Lower leg skin (tissue), 3 donors: ENCODE measurements at regions not wholly inside any gene's neighbourhood (a gene's known extent, or its start where the extent isn't known, plus 50 kb on each side); places are given as distances from the start of the nearest gene placed in this dataset.
"Not testable (repeated sequence)": the region's sequence is repeated elsewhere in the genome, so short reads cannot be mapped to it uniquely, and the experiment has no call there.

Source experiments
- POLR2A ChIP-seq, 2 donors: fragments of 450-650 bp; IDR thresholded peaks; one replicate each; pipeline ENCODE4 v1.6.1; 2016 to 2017; ENCODE audit warnings: antibody characterized with exemption in 2 of 2, mild to moderate bottlenecking in 1 of 2, moderate library complexity in 1 of 2
- TF ChIP-seq, protein P1 (sequence below), 3 donors: fragments of 450-650 bp; IDR thresholded peaks; one replicate each; pipeline ENCODE4 v1.5.1; 2016; ENCODE audit warnings: antibody characterized with exemption in 3 of 3, mild to moderate bottlenecking in 3 of 3, moderate library complexity in 2 of 3

DNA sequence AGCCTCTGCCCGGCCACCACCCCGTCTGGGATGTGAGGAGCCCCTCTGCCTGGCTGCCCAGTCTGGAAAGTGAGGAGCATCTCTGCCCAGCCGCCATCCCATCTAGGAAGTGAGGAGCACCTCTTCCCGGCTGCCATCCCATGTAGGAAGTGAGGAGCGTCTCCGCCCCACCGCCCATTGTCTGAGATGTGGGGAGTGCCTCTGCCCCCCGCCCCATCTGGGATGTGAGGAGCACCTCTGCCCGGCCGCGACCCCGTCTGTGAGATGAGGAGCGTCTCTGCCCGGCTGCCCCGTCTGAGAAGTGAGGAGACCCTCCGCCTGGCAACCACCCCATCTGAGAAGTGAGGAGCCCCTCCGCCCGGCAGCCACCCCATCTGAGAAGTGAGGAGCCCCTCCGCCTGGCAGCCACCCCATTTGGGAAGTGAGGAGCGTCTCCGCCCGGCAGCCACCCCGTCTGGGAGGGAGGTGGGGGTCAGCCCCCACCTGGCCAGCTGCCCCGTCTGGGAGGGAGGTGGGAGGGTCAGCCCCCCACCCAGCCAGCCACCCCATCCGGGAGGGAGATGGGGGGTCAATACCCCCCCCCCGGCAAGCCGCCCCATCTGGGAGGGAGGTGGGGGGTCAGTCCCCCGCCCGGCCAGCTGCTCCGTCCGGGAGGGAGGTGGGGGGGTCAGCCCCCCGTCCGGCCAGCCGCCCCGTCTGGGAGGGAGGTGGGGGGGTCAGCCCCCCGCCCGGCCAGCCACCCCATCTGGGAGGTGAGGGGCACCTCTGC is 195.8 kb upstream of the SYNCRIP start:
- TF ChIP-seq, protein P1, sequence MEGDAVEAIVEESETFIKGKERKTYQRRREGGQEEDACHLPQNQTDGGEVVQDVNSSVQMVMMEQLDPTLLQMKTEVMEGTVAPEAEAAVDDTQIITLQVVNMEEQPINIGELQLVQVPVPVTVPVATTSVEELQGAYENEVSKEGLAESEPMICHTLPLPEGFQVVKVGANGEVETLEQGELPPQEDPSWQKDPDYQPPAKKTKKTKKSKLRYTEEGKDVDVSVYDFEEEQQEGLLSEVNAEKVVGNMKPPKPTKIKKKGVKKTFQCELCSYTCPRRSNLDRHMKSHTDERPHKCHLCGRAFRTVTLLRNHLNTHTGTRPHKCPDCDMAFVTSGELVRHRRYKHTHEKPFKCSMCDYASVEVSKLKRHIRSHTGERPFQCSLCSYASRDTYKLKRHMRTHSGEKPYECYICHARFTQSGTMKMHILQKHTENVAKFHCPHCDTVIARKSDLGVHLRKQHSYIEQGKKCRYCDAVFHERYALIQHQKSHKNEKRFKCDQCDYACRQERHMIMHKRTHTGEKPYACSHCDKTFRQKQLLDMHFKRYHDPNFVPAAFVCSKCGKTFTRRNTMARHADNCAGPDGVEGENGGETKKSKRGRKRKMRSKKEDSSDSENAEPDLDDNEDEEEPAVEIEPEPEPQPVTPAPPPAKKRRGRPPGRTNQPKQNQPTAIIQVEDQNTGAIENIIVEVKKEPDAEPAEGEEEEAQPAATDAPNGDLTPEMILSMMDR (IDR thresholded peaks at IDR 0.05), result not testable (repeated sequence)
- TF ChIP-seq POLR2A (IDR thresholded peaks at IDR 0.05), result not testable (repeated sequence)
